HK-2 (cell line): ENCODE measurements at regions not wholly inside any gene's neighbourhood (a gene's known extent, or its start where the extent isn't known, plus 50 kb on each side); places are given as distances from the start of the nearest gene placed in this dataset.
A peak's percentile ranks its signal among the peaks of the same experiment; 100 is the strongest.

Source experiments
- DNase-seq: peaks from one replicate; pipeline ENCODE4 v3.0.0-alpha.2; 2018; ENCODE audit not compliant: unreplicated experiment

DNA sequence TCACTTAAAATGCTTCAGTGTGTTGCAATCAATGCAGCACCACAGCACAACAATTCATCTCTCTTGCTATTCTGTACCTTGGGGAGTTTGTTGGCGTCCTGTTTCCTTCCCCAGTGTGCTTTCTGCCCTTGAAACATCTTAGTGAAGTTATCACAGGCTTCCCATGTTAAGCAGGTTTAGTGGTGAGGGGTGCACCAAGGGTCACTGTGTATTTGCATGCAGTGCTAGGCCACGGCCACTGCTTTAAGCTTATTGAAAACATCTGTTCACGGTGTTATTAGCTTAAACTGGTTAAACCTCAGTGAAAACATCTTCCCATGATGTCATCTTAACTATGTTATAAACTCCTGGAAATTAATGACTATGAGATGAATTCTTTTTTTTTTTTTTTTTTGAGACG, 217.3 kb upstream of the GOLIM4 start:
- DNase-seq = no peak

DNA sequence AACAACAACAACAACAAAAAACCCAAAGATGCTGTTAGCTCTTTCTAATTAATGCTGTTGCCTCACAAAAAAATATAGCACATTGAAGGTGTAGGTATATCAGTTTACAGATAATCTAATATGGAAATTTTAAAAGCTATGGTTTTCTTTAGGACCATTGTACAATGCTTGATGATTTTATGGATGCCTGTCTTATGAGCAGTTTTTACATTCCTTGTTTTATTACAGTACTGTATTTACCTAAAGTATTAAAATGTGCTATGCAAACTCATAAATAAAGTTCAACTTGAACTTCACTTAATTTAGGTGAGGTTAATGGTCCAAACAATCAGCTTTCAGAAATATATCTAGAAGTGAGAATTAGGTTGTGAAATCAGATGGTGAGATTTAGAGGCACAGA, 212.2 kb upstream of the GOLIM4 start:
- DNase-seq = no peak

DNA sequence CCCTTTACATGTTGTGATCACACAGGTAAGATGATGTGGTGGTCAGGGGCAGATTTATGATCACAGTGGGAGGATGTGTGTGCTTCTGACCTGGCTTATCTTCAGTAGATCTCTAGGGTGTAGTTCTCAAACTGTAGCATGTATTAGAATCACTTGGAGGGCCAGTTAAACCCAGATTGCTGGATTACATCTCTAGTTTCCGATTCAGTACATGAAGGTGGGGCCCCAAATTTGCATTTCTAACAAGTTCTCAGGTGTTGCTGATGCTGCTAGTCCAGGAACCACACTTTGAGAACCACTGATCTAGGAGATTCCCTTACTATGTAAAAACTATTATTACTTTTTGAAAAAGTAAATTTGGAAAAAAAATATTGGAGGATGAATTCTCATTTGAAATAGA, 199.3 kb upstream of the GOLIM4 start:
- DNase-seq = no peak

DNA sequence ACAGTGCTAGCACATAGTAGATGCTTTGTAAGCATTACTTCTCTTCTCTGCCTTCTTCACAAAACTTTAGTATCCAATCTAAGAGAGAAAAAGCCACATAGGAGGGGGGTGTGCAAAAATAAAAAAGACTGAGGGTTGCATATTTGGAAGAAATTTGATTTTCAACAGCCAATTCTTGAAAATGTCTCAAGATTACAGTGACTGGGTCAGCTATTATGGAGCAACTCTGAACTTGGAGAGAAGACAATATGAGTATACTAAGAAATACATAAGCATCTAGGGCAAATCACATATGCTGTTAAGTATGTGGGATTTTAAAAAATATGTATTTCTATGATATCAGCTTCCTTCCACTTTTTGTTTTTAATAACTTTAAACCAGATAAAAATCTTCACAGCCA, 196.6 kb upstream of the GOLIM4 start:
- no peak for DNase-seq

DNA sequence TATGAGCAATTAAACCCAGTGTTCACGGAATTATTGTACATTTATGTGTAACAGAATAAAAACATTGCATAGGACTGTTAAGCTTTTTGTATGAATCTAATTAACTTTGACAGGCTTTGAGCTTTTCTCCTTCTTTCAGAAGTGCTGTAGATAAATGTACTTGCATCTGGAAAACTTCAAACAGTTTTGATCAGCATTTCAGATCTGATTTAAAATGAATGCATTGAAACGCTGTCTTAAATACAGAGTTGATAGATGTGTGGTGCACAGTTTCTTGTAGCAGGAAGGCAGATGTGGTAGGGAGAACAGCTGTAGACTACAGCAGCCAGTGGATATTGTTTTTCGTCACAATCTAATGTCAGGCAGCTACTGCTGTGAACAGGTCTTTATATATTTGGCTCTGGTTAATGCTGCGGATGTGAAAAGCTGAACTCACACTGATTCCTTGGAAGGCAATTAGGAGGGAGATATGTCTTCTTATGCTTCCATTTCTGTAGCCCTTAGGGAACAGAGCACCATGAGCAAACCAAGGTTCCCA, 193.8 kb upstream of the GOLIM4 start:
- no peak for DNase-seq

DNA sequence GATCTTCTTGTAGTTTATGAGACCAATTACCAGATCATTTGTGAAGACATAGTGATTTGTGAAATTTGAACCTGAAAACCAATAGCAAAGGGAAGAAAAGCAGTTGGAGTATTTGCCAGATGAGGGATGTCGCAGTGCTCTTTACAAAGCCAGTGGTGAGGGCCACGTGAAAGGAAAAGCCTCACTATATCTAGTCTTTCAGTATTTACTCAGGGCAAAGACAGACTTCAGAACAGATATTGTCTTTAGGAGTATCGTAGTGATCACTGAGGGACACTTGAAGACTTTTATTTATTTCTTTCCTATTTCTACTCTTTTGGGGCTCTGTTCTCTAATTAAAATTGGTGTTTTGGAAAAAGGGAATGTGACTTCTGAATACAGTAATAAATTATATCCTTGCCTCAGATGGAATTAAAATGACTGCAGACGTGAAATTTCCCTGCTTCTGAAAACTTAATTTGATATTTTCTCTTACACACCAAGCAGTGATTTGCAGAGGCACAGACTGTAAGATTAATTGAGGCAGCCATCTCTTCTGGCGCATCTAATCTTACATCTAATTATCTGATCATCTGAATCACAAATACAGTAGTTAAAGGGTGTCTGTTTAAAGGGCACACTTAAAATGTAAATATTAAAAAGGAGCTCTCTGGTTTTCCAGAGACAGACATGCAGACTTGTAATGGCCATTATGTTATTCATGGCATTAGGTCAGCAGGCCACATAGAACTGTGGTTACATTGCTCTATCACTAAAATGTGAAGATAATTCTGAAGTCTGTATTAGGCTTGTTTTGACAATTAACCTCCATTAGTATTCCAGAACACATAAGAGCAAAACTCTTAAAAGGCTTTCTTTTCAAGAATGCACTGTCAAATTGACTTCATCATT, 193.0 kb upstream of the GOLIM4 start:
- DNase-seq = no peak

DNA sequence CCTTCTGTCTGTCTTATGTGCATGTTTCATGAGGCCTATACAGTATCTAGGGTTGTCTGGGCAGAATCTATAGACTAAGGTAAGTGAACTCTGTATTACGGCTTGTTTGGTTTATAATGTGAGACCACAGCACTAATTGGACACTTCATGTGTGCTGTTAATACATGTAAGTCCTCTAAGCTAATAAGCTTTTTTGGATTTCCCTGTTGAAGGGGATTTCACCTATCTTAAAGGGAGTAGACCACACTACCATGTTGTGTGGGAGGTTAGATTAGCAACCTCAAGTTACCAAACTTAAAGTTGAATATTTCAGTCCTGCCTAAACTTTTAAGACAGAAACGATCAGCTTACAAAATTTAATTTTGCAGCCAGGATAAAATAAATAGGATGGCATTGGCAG, 189.8 kb upstream of the GOLIM4 start:
- DNase-seq = no peak

DNA sequence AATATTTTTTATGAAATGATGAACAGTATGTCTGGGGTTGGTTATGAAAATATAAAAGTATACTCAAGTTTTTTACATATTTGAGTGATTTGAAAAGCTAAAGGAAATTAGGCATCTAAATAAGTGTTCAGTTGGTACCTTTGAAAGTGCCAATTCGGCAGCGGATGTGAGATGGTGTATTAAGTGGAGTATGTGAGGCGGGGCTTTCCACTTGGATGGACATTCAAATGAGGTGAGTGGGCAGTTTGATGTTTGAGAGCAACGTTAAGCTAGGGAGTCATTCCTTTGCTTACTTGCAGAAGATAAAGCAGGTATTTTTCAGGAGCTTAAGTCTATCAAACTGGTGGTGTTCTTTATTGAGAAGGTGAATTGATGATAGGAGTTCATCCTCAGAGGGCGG, 189.0 kb upstream of the GOLIM4 start:
- DNase-seq = no peak

DNA sequence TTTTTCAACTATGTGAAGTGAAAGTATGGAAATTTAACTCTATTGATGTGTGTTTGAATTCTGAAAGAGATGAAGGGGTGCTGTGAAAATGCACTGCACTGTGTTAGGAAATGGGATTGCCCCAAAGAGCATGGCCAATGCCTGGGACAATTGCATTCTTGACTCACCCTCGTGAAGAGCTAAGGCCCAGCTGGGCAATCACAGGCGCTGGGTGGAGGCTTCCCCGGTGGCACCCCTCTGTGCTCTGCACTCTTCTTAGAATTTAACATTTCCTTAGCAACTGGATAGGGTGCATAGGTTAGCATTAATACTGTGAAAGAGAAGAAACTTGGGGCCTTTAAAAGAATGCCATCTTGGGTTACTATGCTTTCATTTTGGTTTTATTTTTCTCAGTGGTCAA, 179.9 kb upstream of the GOLIM4 start:
- DNase-seq = no peak

DNA sequence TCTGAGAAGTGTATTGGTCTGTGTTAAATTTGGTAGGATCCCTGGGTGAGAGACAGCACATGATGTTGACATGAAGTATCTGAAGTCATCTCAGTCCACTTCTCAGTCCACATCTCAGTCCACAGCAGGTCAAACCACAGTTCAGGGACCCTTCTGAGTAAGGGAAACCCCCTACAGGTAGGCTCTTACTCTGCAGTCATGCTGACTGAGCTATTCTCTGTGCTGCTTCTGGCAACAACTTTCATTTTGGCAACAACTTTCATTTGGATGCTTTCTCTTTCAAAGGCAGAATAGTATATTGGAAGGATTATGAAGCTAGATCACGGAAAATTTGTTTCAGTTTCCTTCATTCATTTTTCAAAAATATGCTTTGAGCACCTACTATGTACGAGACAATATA, 178.2 kb upstream of the GOLIM4 start:
- no peak for DNase-seq

DNA sequence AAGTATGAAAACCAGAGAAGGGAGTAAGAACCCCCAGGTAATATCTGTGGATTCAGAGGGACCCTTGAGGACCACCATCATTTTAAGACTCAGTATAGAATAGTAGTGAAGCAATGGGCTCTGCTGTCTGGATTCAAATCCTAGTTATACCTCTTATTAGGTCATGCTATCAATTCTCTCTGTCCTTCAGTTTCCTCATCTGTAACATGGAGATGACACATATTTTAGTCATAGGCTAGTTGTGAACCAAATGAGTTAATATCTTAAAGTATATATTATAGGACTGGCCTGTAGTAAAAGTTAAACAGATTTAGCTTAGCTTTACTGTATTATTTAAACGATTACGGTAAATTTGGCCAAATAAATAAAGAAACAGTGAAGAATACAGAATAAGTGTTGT, 177.3 kb upstream of the GOLIM4 start:
- no peak for DNase-seq

DNA sequence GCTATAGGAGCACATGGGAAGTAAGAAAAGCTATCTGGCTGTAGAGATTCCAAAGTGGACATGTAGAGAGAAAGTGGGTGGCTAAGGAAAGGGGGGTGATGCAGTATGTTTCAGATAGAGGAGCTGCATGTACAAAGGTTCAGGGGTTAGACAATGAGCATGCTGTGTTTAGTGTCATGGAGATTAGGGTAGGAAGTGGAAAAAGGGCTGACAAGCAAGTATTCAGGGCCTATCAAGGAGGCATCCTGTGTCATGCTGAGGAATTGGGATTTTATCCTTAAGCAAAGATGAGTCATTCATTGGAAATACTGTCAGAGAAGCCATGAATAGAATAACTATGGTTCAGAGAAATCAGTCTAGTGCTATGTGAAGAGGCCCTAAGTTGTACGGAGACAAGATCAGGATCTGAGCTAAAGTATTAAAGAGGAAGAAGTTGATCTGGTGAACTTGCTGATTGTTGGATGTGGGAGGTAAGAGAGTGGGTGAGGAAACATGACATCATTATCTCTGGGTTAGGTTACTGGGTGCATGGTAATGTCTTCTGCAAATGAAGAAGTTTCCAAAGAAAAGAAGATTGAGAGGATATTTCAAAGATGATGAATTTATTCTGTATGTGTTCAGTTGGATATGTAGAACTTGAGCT, 176.7 kb upstream of the GOLIM4 start:
- DNase-seq = no peak

DNA sequence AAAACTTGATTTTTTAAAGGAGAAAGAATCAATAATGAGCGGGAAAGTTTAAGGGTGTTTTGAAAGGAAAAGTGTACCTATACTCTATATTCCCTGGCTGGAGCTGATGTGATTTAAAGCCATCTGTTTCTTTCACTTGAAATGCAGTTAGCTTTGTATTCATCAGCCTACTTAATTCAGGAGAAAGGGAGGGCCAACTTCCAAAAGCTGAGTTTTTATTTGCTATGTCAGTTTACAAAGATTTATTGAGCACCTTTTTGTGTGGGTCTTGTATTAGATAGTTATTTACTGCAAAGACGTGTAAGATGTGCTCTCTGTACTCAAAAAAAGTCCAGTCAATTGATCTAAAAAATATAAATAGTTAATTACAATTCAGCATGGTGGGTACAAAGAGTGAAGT, 176.2 kb upstream of the GOLIM4 start:
- DNase-seq = no peak

DNA sequence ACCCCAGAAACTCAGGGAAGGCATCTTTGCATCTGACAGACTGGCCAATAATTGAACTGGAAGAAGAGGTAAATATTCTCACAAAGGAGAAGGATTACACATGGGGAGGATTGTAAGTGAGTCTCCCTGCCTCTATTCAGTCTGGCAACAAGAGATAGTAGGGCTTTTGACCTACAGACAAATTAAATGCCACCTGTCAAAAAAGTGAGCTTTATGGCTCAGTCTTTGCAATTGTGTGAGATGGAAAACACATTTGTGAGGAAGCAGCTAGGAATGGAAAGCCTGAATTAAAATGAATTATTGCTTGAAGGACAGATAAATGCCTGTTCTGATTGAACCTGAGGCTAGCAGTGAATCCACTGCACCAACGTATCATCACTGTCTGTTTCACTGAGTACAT, 173.3 kb upstream of the GOLIM4 start:
- DNase-seq = no peak

DNA sequence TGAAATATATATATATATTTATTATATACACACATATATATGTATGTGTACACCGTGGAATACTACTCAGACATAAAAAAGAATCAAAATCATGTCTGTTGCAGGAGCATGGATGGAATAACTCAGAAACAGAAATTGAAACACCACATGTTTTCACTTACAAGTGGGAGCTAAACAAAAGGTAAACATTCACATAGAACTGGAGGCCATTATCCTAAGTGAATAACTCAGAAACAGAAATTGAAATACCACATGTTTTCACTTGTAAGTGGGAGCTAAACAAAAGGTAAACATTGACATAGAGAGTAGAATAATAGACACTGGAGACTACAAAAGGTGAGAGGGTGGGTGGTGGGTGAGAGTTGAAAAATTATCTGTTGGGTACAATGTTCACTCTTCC, 171.5 kb upstream of the GOLIM4 start:
- DNase-seq = no peak

DNA sequence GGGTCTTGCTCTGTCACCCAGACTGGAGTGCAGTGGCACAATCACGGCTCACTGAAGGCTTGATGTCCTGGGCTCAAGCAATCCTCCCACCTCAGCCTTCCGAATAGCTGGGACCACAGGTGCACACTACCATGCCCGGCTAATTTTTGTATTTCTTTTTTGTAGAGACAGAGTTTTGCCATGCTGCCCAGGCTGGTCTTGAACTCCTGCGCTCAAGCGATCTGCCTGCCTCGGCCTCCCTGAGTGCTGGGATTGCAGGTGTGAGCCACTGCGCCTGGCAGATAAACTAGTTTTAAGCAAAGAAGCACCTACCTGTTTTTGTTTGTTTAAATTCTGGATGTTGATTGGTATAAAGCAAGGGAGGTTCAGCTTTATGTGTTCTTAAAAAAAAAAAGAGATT, 170.6 kb upstream of the GOLIM4 start:
- DNase-seq = no peak

DNA sequence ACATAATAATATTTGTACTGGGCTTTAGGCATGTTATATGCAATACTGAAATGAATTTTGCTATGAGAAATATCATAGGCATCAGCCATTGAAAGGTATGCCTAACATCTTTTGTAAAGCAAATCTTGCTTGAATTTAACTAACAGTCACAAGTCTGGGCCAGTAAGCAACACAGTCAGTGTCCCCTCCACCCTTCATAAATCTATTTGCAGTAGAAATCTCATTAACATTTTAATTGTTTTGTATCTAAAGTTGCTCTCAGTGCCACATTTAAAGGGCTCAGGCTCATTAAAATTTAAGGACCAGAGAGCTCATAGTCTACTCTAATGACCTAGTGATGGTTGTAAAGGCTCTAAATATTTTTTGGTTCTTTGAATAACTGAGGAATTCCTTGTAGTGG, 167.2 kb upstream of the GOLIM4 start:
- DNase-seq = no peak

DNA sequence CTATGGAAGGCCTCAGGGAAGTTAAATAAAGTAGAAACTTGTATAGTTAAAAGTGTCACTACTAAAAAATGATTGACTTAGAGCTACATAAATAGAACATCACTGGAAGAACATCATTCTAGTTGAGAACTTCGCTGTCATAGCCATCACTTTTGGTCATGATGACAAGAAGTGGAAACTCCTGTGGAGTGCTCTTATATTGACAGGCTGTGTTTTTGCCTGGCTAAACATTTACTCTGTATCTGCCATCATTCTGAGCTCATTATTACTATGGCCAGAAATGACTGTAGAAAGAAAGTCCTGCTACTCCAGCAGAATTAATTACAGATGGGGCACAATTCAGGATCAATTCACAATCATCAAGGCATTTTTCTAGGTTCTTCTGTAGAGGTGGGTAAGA, 165.1 kb upstream of the GOLIM4 start:
- DNase-seq = no peak

DNA sequence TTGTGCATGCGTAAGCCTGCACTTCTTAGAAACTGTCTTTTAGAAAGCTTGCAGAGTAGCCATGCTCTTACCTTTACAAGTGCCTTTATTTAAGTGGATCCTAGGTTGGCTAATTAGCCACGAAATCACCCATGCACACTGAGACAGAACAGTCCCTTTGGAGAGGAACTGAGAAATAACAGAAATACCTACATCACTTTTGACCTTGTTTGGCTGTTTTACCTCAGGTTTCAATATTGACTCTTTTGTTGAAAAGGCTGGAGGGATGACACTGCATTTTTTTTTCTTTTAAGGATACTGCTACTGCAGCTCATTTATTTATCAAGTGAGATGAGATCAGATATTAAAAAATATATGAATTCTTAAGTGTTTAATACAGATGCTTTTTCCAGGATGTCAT, 155.6 kb upstream of the GOLIM4 start:
- no peak for DNase-seq

DNA sequence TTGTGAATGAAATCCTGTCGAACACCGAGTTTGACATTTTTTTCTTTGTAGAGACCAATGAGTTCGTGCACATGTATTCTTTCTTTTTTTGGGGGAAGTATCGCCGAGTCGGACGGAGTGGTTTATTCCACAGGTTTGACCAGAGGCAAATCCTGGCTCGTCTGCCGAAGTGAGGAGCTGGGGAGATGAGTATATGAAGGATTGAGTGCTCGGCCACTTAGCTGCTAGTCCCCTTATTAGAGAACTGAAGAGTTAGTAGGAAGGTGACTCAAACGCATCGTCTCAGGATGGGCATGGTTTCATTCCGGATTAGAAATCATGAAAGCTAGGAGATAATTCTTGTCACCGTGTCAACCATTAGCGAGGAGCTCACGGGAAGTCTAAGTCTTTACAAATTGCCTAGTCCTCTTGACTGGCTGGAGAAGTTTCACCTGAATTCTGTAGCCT, 154.7 kb upstream of the GOLIM4 start:
- DNase-seq = no peak

DNA sequence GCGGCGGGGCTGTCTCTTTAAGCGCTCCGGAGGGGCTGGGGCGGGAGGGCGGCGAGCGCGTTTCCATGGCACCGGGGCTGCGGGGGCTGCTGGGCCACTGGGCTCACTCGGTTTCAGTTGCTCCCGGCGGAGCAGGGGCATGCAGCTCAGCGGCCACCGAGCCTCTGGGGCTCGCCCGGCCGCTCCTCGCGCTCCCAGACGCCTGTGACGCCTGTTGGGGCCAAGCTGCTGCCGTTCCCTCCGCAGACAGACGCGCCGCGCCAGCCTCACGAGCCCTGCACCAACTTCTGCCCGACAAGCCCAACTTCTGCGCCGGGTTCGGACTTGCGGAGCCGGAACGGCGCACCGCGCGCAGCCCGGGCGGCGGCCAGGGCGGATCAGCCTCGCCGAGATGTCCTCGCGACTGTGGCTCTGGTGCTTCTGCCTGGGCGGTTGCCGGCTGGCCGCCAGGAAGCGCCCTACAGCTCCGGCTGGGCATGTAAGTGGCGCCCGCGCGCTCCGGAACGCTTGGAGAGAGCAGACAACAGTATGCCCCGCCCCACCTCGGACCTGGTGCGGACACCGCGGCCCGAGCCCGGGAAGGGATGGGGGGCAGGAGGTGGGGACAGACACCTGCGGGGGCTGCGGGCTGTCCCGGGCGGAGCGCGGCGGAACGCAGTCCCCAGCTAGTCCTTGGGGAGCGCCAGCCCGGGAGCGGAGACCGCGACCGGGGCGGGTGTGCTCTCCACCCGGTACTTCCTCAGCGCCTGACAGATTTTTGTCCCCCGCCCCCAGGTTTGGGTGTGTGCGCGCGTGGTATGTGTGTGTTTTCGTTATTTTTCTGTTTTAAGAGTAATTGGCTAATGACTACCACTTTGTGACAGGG, 154.1 kb upstream of the GOLIM4 start:
- DNase-seq = peak; percentile 82

DNA sequence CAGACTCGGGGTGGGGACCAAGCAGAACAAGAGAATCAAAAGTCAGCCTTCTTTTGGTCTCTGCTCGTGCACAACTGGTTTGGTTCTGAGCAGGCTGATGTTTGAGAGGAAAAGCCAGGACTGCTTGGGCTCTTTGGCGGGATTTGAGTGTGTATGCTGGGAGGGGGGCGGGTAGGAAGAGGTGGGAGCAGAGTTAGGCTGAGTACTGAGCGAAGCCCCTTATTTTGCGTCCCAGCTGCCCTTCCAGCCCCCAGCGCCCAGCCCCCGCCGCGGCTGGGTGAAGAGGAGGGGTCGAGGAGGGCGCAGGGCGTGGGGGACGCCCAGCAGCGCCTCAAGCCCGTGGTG, 153.5 kb upstream of the GOLIM4 start:
- DNase-seq = peak; percentile 12
